ENCODE measurements at regions not wholly inside any gene's neighbourhood (a gene's known extent, or its start where the extent isn't known, plus 50 kb on each side); places are given as distances from the start of the nearest gene placed in this dataset.

GRCh38 chr4:181181331-181181730, 1061.9 kb upstream of the TENM3 start:
- no peaks in the 10 kb centered on the region for H3K4me1 ChIP-seq (ENCODE audit: low read depth, poor library complexity, severe bottlenecking)
- H4K20me1 ChIP-seq (ENCODE audit: insufficient read depth) = no peaks in the 10 kb centered on the region
- TF ChIP-seq, protein P1, sequence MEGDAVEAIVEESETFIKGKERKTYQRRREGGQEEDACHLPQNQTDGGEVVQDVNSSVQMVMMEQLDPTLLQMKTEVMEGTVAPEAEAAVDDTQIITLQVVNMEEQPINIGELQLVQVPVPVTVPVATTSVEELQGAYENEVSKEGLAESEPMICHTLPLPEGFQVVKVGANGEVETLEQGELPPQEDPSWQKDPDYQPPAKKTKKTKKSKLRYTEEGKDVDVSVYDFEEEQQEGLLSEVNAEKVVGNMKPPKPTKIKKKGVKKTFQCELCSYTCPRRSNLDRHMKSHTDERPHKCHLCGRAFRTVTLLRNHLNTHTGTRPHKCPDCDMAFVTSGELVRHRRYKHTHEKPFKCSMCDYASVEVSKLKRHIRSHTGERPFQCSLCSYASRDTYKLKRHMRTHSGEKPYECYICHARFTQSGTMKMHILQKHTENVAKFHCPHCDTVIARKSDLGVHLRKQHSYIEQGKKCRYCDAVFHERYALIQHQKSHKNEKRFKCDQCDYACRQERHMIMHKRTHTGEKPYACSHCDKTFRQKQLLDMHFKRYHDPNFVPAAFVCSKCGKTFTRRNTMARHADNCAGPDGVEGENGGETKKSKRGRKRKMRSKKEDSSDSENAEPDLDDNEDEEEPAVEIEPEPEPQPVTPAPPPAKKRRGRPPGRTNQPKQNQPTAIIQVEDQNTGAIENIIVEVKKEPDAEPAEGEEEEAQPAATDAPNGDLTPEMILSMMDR (conservative IDR thresholded peaks at IDR 0.05; ENCODE audit: low read depth, low read length) = no peak

DNA sequence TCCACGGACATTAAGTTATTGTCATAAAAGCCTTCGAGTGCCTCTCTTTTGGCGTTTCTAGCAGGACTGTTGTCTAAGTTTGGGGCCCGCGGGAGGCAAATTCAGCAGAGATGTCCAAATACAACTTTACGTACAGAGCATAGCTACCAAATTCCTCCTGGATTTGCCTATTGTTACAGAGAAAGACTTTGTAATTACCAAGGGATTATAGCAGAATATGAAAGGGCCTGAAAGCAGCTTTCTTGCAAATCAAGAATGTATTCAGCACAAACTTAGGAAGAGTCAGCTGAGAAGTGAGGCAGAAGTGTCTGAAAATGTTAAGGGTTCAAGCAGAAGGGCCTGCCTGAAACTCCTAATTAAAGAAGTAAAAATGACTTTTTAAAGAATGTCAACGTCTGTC, 1053.5 kb upstream of the TENM3 start:
- Histone ChIP-seq H4K20me1 (ENCODE audit: insufficient read depth) (no peaks in the 10 kb centered on the region), H2AFZ (ENCODE audit: low read depth) (no peak overlapping the region), H3K79me2 (ENCODE audit: insufficient read depth, low read depth) (no peaks in the 10 kb centered on the region), H3K9ac (no peak overlapping the region), H3K27ac (no peak overlapping the region), H3K4me2 (no peak overlapping the region), H3K36me3 (ENCODE audit: insufficient read depth) (no peaks in the 10 kb centered on the region), H3K4me3 (IDR thresholded peaks at IDR 0.05; ENCODE audit: insufficient read depth, low read depth, low read length) (no peak overlapping the region), H3K4me1 (ENCODE audit: low read depth, poor library complexity, severe bottlenecking) (no peaks in the 10 kb centered on the region), H3K27me3 (ENCODE audit: insufficient read depth, low read depth) (no peaks in the 10 kb centered on the region)
- TF ChIP-seq, protein P1 (conservative IDR thresholded peaks at IDR 0.05; ENCODE audit: low read depth, low read length) = no peak

More at GRCh38 chr4:181181331-181181730, 1061.9 kb upstream of the TENM3 start:
- H3K36me3 ChIP-seq (ENCODE audit: insufficient read depth) = no peaks in the 10 kb centered on the region
- H3K4me2 ChIP-seq = no peak overlapping the region
- no peaks in the 10 kb centered on the region for H3K79me2 ChIP-seq (ENCODE audit: insufficient read depth, low read depth)
- no peak overlapping the region for H3K27ac ChIP-seq
- no peaks in the 10 kb centered on the region for H3K27me3 ChIP-seq (ENCODE audit: insufficient read depth, low read depth)
- H3K4me3 ChIP-seq (IDR thresholded peaks at IDR 0.05; ENCODE audit: insufficient read depth, low read depth, low read length) = no peak overlapping the region
- no peak overlapping the region for H3K9ac ChIP-seq
- H2AFZ ChIP-seq (ENCODE audit: low read depth) = no peak overlapping the region

- Histone ChIP-seq H3K36me3 (ENCODE audit: insufficient read depth) (no peaks in the 10 kb centered on the region), H3K9ac (no peak overlapping the region), H3K79me2 (ENCODE audit: insufficient read depth, low read depth) (no peaks in the 10 kb centered on the region), H3K4me3 (IDR thresholded peaks at IDR 0.05; ENCODE audit: insufficient read depth, low read depth, low read length) (no peak overlapping the region), H3K4me1 (ENCODE audit: low read depth, poor library complexity, severe bottlenecking) (no peaks in the 10 kb centered on the region), H3K27ac (no peak overlapping the region), H4K20me1 (ENCODE audit: insufficient read depth) (no peaks in the 10 kb centered on the region), H3K4me2 (no peak overlapping the region), H3K27me3 (ENCODE audit: insufficient read depth, low read depth) (no peaks in the 10 kb centered on the region), H2AFZ (ENCODE audit: low read depth) (no peak overlapping the region)
- TF ChIP-seq, protein P1 (conservative IDR thresholded peaks at IDR 0.05; ENCODE audit: low read depth, low read length) = no peak
Measured at GRCh38 chr4:181193131-181193930, 1049.9 kb upstream of the TENM3 start.

DNA sequence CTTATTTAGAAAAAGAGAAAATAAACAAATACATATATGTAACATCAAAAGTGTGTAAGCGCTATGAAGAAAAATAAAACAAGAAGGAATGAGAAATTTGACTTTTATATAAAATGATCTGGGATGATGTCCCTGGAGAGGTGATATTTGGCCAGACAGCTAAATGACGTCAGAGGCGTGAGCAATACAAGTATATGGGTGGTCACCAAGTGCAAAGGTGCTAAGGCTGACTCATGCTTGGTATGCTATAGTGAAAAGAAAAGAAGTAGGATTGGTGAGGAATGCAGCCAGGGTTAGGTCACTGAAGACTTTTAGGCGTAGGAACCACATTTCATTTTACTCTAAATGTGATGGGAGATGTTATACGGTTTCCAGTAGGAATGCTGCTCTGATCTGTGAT, 1049.1 kb upstream of the TENM3 start:
- H3K36me3 ChIP-seq (ENCODE audit: insufficient read depth) = no peaks in the 10 kb centered on the region
- H3K4me2 ChIP-seq = no peak overlapping the region
- no peaks in the 10 kb centered on the region for H4K20me1 ChIP-seq (ENCODE audit: insufficient read depth)
- no peak overlapping the region for H3K4me3 ChIP-seq (IDR thresholded peaks at IDR 0.05; ENCODE audit: insufficient read depth, low read depth, low read length)
- H3K27ac ChIP-seq = no peak overlapping the region
- H2AFZ ChIP-seq (ENCODE audit: low read depth) = no peak overlapping the region
- no peak overlapping the region for H3K9ac ChIP-seq
- H3K27me3 ChIP-seq (ENCODE audit: insufficient read depth, low read depth) = no peaks in the 10 kb centered on the region
- TF ChIP-seq, protein P1 (conservative IDR thresholded peaks at IDR 0.05; ENCODE audit: low read depth, low read length) = no peak
- no peaks in the 10 kb centered on the region for H3K79me2 ChIP-seq (ENCODE audit: insufficient read depth, low read depth)
- H3K4me1 ChIP-seq (ENCODE audit: low read depth, poor library complexity, severe bottlenecking) = no peaks in the 10 kb centered on the region

Data from KMS-11 (cell line).